Spleen (tissue), 11 donors: ENCODE measurements at regions not wholly inside any gene's neighbourhood (a gene's known extent, or its start where the extent isn't known, plus 50 kb on each side); places are given as distances from the start of the nearest gene placed in this dataset.

Experiments
- DNase-seq: peaks from one replicate; pipeline ENCODE4 v3.0.0-alpha.2; 2020
- H3K27ac ChIP-seq, 8 donors: fragments of 200-600 bp; sonication (generic) in 7 of 8; 1 replicate in 4 of 8; 2 replicates in 4 of 8; pipeline versions ENCODE4 v1.5.0 to v1.8.0; 2016 to 2021; ENCODE audit warnings: inconsistent platforms in 4 of 8, mild to moderate bottlenecking in 4 of 8, moderate library complexity in 1 of 8
- H3K27me3 ChIP-seq, 7 donors: fragments of 200-600 bp; sonication (generic) in 6 of 7; replicated peaks in 1 of 7; 1 replicate in 4 of 7; 2 replicates in 3 of 7; pipeline versions ENCODE4 v1.5.0 to v1.8.0; 2016 to 2021; ENCODE audit warnings: inconsistent platforms in 3 of 7, mild to moderate bottlenecking in 1 of 7
- H3K36me3 ChIP-seq, 6 donors: fragments of 200-600 bp; sonication (generic) in 5 of 6; 1 replicate in 4 of 6; 2 replicates in 2 of 6; pipeline versions ENCODE4 v1.5.0 to v1.8.0; 2016 to 2021; ENCODE audit warnings: inconsistent platforms in 2 of 6
- H3K4me1 ChIP-seq, 6 donors: fragments of 200-600 bp; sonication (generic) in 5 of 6; 1 replicate in 3 of 6; 2 replicates in 3 of 6; pipeline versions ENCODE4 v1.5.0 to v1.8.0; 2016 to 2021; ENCODE audit warnings: inconsistent platforms in 3 of 6
- H3K4me3 ChIP-seq, 8 donors: fragments of 200-600 bp; sonication (generic) in 7 of 8; 1 replicate in 4 of 8; 2 replicates in 4 of 8; pipeline versions ENCODE4 v1.5.0 to v1.8.0; 2016 to 2021; ENCODE audit warnings: inconsistent platforms in 4 of 8, mild to moderate bottlenecking in 4 of 8, moderate library complexity in 2 of 8
- H3K9me3 ChIP-seq, 8 donors: fragments of 200-600 bp; sonication (generic) in 7 of 8; 1 replicate in 4 of 8; 2 replicates in 4 of 8; pipeline versions ENCODE4 v1.5.0 to v1.8.0; 2016 to 2021; ENCODE audit warnings: inconsistent platforms in 4 of 8
- POLR2A ChIP-seq, 3 donors: fragments of 450-650 bp; IDR thresholded peaks; one replicate each; pipeline ENCODE4 v1.5.1; 2017; ENCODE audit warnings: antibody characterized with exemption in 3 of 3, mild to moderate bottlenecking in 1 of 3
- POLR2AphosphoS5 ChIP-seq, 3 donors: sonication (generic); formaldehyde crosslinking; IDR thresholded peaks; one replicate each; pipeline ENCODE4 v1.5.1; 2017; ENCODE audit warnings: antibody characterized with exemption in 3 of 3
- WGBS, 5 donors: extraction: QIAGEN DNeasy Blood & Tissue Kit in 3 of 5; methylation state at CpG; one replicate each; pipeline versions ENCODE4 v1.1.5 to v1.1.7; 2013 to 2018; 5-methylcytosine and 5-hydroxymethylcytosine counted together
- intact Hi-C: fragments of 100-400 bp; cut with DNase I; formaldehyde crosslinking; loops from one replicate; pipeline ENCODE4 v1.15.0; 2023; ENCODE audit warnings: low total_unique reads
- TF ChIP-seq, protein P1 (sequence below), 11 experiments: fragments of 200-600 bp in 7 of 11; fragments of 450-650 bp in 4 of 11; sonication (generic) in 4 of 11; IDR thresholded peaks in 8 of 11; conservative IDR thresholded peaks in 3 of 11; 1 replicate in 7 of 11; 2 replicates in 4 of 11; pipeline versions ENCODE4 v1.4.0 to v1.8.0; 2016 to 2021; ENCODE audit warnings: antibody characterized with exemption in 11 of 11, inconsistent platforms in 4 of 11, mild to moderate bottlenecking in 1 of 11
- donor health status: healthy with polysubstance abuse.
- donor health status: DM: no; HTN: no; CAD: no; lungs with moderate emphysema.
- donor health status: DM: no; HTN: no; CAD: no.
- donor health status: Bipolar disorder and iron deficiency.
- donor health status: healthy.
- donor health status: DM: no; HTN: no; CAD: no.
- donor health status: DM: yes; HTN: yes; CAD: no.

GRCh38 chr6:97850458-97851212, 567.6 kb upstream of the MMS22L start:
- Histone ChIP-seq H3K27me3 (no peaks in the 10 kb centered on the region), H3K9me3 (no peaks in the 10 kb centered on the region), H3K27ac (no peak overlapping the region), H3K36me3 (no peaks in the 10 kb centered on the region), H3K4me1 (no peaks in the 10 kb centered on the region), H3K4me3 (no peak overlapping the region)
- intact Hi-C loops, result no loop called here
- no peak for TF ChIP-seq POLR2AphosphoS5 (IDR thresholded peaks at IDR 0.05)
- TF ChIP-seq, protein P1, sequence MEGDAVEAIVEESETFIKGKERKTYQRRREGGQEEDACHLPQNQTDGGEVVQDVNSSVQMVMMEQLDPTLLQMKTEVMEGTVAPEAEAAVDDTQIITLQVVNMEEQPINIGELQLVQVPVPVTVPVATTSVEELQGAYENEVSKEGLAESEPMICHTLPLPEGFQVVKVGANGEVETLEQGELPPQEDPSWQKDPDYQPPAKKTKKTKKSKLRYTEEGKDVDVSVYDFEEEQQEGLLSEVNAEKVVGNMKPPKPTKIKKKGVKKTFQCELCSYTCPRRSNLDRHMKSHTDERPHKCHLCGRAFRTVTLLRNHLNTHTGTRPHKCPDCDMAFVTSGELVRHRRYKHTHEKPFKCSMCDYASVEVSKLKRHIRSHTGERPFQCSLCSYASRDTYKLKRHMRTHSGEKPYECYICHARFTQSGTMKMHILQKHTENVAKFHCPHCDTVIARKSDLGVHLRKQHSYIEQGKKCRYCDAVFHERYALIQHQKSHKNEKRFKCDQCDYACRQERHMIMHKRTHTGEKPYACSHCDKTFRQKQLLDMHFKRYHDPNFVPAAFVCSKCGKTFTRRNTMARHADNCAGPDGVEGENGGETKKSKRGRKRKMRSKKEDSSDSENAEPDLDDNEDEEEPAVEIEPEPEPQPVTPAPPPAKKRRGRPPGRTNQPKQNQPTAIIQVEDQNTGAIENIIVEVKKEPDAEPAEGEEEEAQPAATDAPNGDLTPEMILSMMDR (IDR thresholded peaks at IDR 0.05 in 8 of 11, conservative IDR thresholded peaks at IDR 0.05 in 3 of 11), result no peak
- no peak for TF ChIP-seq POLR2A (IDR thresholded peaks at IDR 0.05)
- no peak for DNase-seq
- WGBS, 5 donors, result 54 to 61% (median 58%) methylated on average over 5 of the region's 5 CpGs

- intact Hi-C loops, result no loop called here
- peaks cover 0 to 7% (median 3%) of the 10 kb centered on the region in 8 donors for H3K9me3 ChIP-seq
- H3K27me3 ChIP-seq, result no peaks in the 10 kb centered on the region
- DNase-seq, result no peak
- H3K4me3 ChIP-seq, result no peak overlapping the region
- no peak overlapping the region for H3K27ac ChIP-seq
- no peaks in the 10 kb centered on the region for H3K36me3 ChIP-seq
- H3K4me1 ChIP-seq, result no peaks in the 10 kb centered on the region
- TF ChIP-seq POLR2AphosphoS5 (IDR thresholded peaks at IDR 0.05) (no peak), POLR2A (IDR thresholded peaks at IDR 0.05) (no peak)
- TF ChIP-seq, protein P1 (IDR thresholded peaks at IDR 0.05 in 8 of 11, conservative IDR thresholded peaks at IDR 0.05 in 3 of 11), result no peak
Observed at GRCh38 chr6:97863697-97864096, 580.7 kb upstream of the MMS22L start.

- peaks cover 0 to 7% (median 3%) of the 10 kb centered on the region in 8 donors for H3K9me3 ChIP-seq
- no peaks in the 10 kb centered on the region for H3K27me3 ChIP-seq
- 47 to 58% (median 51%) methylated on average over 4 of the region's 4 CpGs for WGBS, 5 donors
- intact Hi-C loops, result no loop called here
- H3K4me3 ChIP-seq, result no peak overlapping the region
- no peak for TF ChIP-seq POLR2AphosphoS5 (IDR thresholded peaks at IDR 0.05)
- TF ChIP-seq, protein P1 (IDR thresholded peaks at IDR 0.05 in 8 of 11, conservative IDR thresholded peaks at IDR 0.05 in 3 of 11), result no peak
- TF ChIP-seq POLR2A (IDR thresholded peaks at IDR 0.05), result no peak
- H3K4me1 ChIP-seq, result no peaks in the 10 kb centered on the region
- no peak overlapping the region for H3K27ac ChIP-seq
- no peak for DNase-seq
- no peaks in the 10 kb centered on the region for H3K36me3 ChIP-seq
Observed at GRCh38 chr6:97864366-97864765, 581.4 kb upstream of the MMS22L start.

DNA sequence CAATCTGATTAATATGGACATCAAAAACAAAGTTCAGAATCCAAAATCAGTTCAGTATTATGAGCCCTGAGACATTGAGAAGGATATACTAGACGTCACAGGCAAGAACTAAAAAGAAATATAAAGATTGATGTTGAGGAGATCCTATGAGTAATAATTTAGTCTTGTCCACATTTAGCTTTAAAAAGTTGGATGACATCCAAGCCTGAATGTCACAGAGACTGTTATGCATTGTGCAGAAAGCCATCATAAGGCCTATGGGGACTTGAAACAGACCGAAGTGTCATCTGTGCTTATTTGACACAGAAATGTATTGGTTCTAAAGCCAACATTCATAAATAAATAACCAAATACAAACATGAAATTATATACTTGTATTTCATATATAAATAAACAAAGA, 581.8 kb upstream of the MMS22L start:
- intact Hi-C loops, result no loop called here
- WGBS, 5 donors, result 45 to 64% (median 57%) methylated on average over 2 of the region's 2 CpGs

More for the DNA sequence above, 581.8 kb upstream of the MMS22L start:
- TF ChIP-seq POLR2A (IDR thresholded peaks at IDR 0.05), result no peak
- TF ChIP-seq, protein P1 (IDR thresholded peaks at IDR 0.05 in 8 of 11, conservative IDR thresholded peaks at IDR 0.05 in 3 of 11), result no peak
- no peak for TF ChIP-seq POLR2AphosphoS5 (IDR thresholded peaks at IDR 0.05)
- no peak for DNase-seq
- Histone ChIP-seq H3K36me3 (no peaks in the 10 kb centered on the region), H3K9me3 (peaks cover 0 to 7% (median 3%) of the 10 kb centered on the region in 8 donors), H3K27ac (no peak overlapping the region), H3K27me3 (no peaks in the 10 kb centered on the region), H3K4me1 (no peaks in the 10 kb centered on the region), H3K4me3 (no peak overlapping the region)
